ENCODE measurements at regions not wholly inside any gene's neighbourhood (a gene's known extent, or its start where the extent isn't known, plus 50 kb on each side); places are given as distances from the start of the nearest gene placed in this dataset.

DNA sequence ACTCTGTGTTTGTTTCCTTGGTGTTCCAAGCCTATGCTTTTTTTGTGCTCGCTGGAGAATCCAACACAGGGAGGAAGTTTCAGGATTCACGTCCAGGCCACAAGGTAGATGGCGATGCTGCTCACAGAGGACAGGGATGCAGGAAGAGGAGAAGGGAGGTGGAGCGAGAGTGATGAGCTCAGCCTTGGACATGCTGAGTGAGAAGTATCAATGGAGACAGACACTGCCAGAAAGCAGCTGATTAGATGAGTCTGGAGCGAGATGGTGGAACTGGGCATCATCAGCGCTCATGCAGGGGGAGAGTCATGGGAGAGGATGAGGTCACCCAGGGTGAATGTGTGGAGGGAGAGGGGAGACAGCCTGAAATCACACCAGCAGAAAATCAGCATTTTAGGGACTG is 110.0 kb downstream of the GLUL start:
- no peaks in the 10 kb centered on the region for H3K36me3 Mint-ChIP-seq
- DNase-seq (ENCODE audit: extremely low spot score, unreplicated experiment): no peak
- peaks cover 6% of the 10 kb centered on the region for H3K4me1 Mint-ChIP-seq (ENCODE audit: unreplicated experiment)
- H3K4me3 Mint-ChIP-seq: no peak overlapping the region
- no peak for TF ChIP-seq CTCF (conservative IDR thresholded peaks at IDR 0.05)
- H3K9me3 Mint-ChIP-seq: no peaks in the 10 kb centered on the region
- no peak overlapping the region for H3K27ac Mint-ChIP-seq
- H3K27me3 Mint-ChIP-seq: no peaks in the 10 kb centered on the region

- H3K4me3 Mint-ChIP-seq: no peak overlapping the region
- no peaks in the 10 kb centered on the region for H3K9me3 Mint-ChIP-seq
- H3K4me1 Mint-ChIP-seq (ENCODE audit: unreplicated experiment): peaks cover 6% of the 10 kb centered on the region
- H3K36me3 Mint-ChIP-seq: no peaks in the 10 kb centered on the region
- H3K27ac Mint-ChIP-seq: no peak overlapping the region
- no peaks in the 10 kb centered on the region for H3K27me3 Mint-ChIP-seq
- no peak for DNase-seq (ENCODE audit: extremely low spot score, unreplicated experiment)
- TF ChIP-seq CTCF (conservative IDR thresholded peaks at IDR 0.05): no peak
These were observed 111.1 kb downstream of the GLUL start for GRCh38 chr1:182280504-182280900.

- Mint-ChIP-seq H3K4me1 (ENCODE audit: unreplicated experiment) (peaks cover 6% of the 10 kb centered on the region), H3K4me3 (no peak overlapping the region), H3K36me3 (no peaks in the 10 kb centered on the region), H3K27ac (no peak overlapping the region), H3K27me3 (no peaks in the 10 kb centered on the region), H3K9me3 (no peaks in the 10 kb centered on the region)
- no peak for TF ChIP-seq CTCF (conservative IDR thresholded peaks at IDR 0.05)
- no peak for DNase-seq (ENCODE audit: extremely low spot score, unreplicated experiment)
These were observed 111.7 kb downstream of the GLUL start for GRCh38 chr1:182279724-182280503.

- DNase-seq (ENCODE audit: extremely low spot score, unreplicated experiment): no peak
- peaks cover 6% of the 10 kb centered on the region for H3K4me1 Mint-ChIP-seq (ENCODE audit: unreplicated experiment)
These were observed 112.3 kb downstream of the GLUL start for GRCh38 chr1:182279302-182279701.

DNA sequence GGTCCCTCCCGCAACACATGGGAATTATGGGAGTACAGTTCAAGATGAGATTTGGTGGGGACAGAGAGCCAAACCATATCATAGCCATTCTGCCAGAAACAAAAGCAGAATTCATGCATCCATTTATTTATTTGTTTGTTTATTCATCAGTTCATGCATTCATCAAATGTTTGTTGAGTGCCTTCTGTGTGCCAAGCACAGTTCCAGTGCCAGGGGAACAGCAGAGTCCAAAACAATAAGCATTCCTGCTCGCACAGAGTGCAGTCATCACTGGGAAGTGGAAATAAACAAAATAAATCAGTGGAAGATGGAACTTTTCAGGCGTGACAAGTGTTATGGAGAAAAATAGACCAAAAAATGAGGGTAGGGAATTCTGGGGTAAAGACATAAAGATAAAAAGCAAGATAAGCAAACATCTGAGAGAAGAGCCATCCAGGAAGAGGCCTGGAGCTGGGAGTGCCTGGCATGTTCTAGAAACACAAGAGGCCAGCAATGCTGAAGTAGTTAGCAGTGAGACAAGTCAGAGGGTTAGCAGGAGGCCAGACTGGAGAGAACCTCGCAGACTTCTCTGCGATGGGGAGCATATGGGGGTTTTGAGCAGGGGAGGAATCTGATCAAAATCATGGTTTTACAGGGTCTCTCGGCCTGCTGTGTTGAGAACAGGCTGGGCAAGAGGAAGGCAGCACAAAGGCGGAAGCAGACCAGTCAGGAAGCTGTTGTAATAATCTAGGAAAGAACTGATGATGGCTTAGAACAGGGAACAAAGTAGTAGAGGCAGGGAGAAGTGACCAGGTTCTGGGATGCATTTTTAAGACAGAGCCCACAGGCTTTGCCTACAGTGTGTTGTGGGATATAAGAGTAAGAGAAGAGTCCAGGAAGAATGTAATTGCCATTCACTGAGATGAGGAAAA is 113.2 kb downstream of the GLUL start:
- Mint-ChIP-seq H3K9me3 (no peaks in the 10 kb centered on the region), H3K36me3 (no peaks in the 10 kb centered on the region), H3K4me1 (ENCODE audit: unreplicated experiment) (peaks cover 6% of the 10 kb centered on the region)

More at GRCh38 chr1:182279302-182279701, 112.3 kb downstream of the GLUL start:
- no peak overlapping the region for H3K27ac Mint-ChIP-seq
- no peaks in the 10 kb centered on the region for H3K27me3 Mint-ChIP-seq
- no peaks in the 10 kb centered on the region for H3K9me3 Mint-ChIP-seq
- no peak overlapping the region for H3K4me3 Mint-ChIP-seq
- no peak for TF ChIP-seq CTCF (conservative IDR thresholded peaks at IDR 0.05)
- no peaks in the 10 kb centered on the region for H3K36me3 Mint-ChIP-seq

More for the DNA sequence above, 113.2 kb downstream of the GLUL start:
- H3K27ac Mint-ChIP-seq: no peak overlapping the region
- H3K4me3 Mint-ChIP-seq: no peak overlapping the region
- no peak for TF ChIP-seq CTCF (conservative IDR thresholded peaks at IDR 0.05)
- H3K27me3 Mint-ChIP-seq: no peaks in the 10 kb centered on the region
- DNase-seq (ENCODE audit: extremely low spot score, unreplicated experiment): no peak
